ENCODE measurements at regions not wholly inside any gene's neighbourhood (a gene's known extent, or its start where the extent isn't known, plus 50 kb on each side); places are given as distances from the start of the nearest gene placed in this dataset.

GRCh38 chr6:42512579-42512978 is 51.2 kb upstream of the UBR2 start:
- no peak for DNase-seq (ENCODE audit: low spot score)
- POLR2A ChIA-PET (ENCODE audit: low non-redundant PET), result no interaction called here
- CTCF ChIA-PET, result no interaction called here
- TF ChIP-seq, protein P1, sequence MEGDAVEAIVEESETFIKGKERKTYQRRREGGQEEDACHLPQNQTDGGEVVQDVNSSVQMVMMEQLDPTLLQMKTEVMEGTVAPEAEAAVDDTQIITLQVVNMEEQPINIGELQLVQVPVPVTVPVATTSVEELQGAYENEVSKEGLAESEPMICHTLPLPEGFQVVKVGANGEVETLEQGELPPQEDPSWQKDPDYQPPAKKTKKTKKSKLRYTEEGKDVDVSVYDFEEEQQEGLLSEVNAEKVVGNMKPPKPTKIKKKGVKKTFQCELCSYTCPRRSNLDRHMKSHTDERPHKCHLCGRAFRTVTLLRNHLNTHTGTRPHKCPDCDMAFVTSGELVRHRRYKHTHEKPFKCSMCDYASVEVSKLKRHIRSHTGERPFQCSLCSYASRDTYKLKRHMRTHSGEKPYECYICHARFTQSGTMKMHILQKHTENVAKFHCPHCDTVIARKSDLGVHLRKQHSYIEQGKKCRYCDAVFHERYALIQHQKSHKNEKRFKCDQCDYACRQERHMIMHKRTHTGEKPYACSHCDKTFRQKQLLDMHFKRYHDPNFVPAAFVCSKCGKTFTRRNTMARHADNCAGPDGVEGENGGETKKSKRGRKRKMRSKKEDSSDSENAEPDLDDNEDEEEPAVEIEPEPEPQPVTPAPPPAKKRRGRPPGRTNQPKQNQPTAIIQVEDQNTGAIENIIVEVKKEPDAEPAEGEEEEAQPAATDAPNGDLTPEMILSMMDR (conservative IDR thresholded peaks at IDR 0.05; ENCODE audit: low read depth), result no peak
- H3K27ac ChIP-seq, result no peak overlapping the region

GRCh38 chr6:42511803-42512422 is 51.9 kb upstream of the UBR2 start:
- ChIA-PET POLR2A (ENCODE audit: low non-redundant PET) (no interaction called here), CTCF (no interaction called here)

GRCh38 chr6:42510795-42511194 is 53.0 kb upstream of the UBR2 start:
- TF ChIP-seq, protein P1 (conservative IDR thresholded peaks at IDR 0.05; ENCODE audit: low read depth), result no peak
- DNase-seq (ENCODE audit: low spot score), result no peak
- ChIA-PET CTCF (interaction anchor here (1.5 kb wide), 1 partner anchor 26 kb away, joined by 4 read pairs; no protein-coding TSS in a partner anchor), POLR2A (ENCODE audit: low non-redundant PET) (no interaction called here)
- H3K27ac ChIP-seq, result no peak overlapping the region

More at GRCh38 chr6:42511803-42512422, 51.9 kb upstream of the UBR2 start:
- DNase-seq (ENCODE audit: low spot score), result no peak
- TF ChIP-seq, protein P1 (conservative IDR thresholded peaks at IDR 0.05; ENCODE audit: low read depth), result no peak
- H3K27ac ChIP-seq, result no peak overlapping the region

DNA sequence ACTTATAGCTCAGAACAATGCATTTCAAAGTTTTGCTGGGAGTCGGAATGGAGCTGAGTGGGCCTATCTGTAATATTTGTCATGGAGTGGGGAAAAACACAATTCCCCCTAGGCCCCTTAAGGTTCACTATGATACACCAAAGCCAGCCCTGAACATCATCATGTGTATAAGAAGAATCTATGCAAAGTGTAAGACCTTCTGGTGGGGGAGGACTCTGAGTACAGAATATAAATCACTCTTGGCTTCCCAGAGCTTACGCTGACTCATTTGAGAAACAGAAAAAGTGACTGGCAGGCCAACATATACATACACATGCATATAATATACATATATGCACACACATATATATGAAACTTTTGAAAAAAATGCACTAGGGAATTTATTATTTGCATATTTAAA is 54.1 kb upstream of the UBR2 start:
- no peak for DNase-seq (ENCODE audit: low spot score)
- POLR2A ChIA-PET (ENCODE audit: low non-redundant PET), result no interaction called here
- TF ChIP-seq, protein P1 (conservative IDR thresholded peaks at IDR 0.05; ENCODE audit: low read depth), result no peak
- H3K27ac ChIP-seq, result no peak overlapping the region
- CTCF ChIA-PET, result interaction anchor here (0.7 to 1.2 kb wide), 3 partner anchors 16 to 102 kb away, joined by 3 to 4 read pairs (median 4); no protein-coding TSS in a partner anchor

- DNase-seq (ENCODE audit: low spot score), result no peak
- ChIA-PET POLR2A (ENCODE audit: low non-redundant PET) (no interaction called here), CTCF (interaction anchor here (0.7 to 1.2 kb wide), 3 partner anchors 16 to 103 kb away, joined by 3 to 4 read pairs (median 4); no protein-coding TSS in a partner anchor)
- TF ChIP-seq, protein P1 (conservative IDR thresholded peaks at IDR 0.05; ENCODE audit: low read depth), result no peak
- no peak overlapping the region for H3K27ac ChIP-seq
Observed at GRCh38 chr6:42509256-42509655, 54.6 kb upstream of the UBR2 start.

DNA sequence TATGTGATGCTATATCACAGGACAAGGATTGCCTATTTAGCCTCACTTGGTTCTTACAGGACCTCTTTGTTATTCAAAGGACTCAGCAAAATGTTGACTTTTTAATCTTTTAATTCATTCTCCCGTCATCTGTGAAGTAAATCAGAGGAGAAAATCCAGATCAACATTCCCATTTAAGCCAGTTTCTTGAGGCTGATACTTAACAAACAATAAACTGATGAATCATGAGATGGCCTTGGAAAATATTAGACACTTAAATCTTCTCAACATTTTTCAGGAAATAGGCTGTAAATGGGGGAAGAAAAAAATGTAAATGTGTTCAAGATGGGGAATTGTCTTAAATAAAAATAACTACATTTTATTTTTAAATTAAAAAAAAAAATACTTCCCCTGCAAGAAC is 55.9 kb upstream of the UBR2 start:
- no peak for DNase-seq (ENCODE audit: low spot score)
- H3K27ac ChIP-seq, result no peak overlapping the region
- TF ChIP-seq, protein P1 (conservative IDR thresholded peaks at IDR 0.05; ENCODE audit: low read depth), result no peak
- ChIA-PET CTCF (no interaction called here), POLR2A (ENCODE audit: low non-redundant PET) (no interaction called here)

Measured in RWPE1 (cell line).